Gastroesophageal sphincter (tissue), 4 donors: ENCODE measurements at regions not wholly inside any gene's neighbourhood (a gene's known extent, or its start where the extent isn't known, plus 50 kb on each side); places are given as distances from the start of the nearest gene placed in this dataset.

ENCODE experiments used
- ATAC-seq: fragments of 150-250 bp; one replicate; pipeline ENCODE4 v1.9.1; 2016; ENCODE audit warnings: mild to moderate bottlenecking, moderate library complexity
- H3K27ac ChIP-seq, 4 donors: fragments of 200-600 bp; sonication (generic) in 3 of 4; 1 replicate in 3 of 4; 2 replicates in 1 of 4; pipeline ENCODE4 v1.5.1; 2016 to 2019
- H3K27me3 ChIP-seq: fragments of 200-600 bp; sonication (generic); one replicate; pipeline ENCODE4 v1.5.1; 2019
- H3K36me3 ChIP-seq, 2 donors: fragments of 200-600 bp; sonication (generic); one replicate each; pipeline ENCODE4 v1.5.1; 2019; ENCODE audit warnings: control low read depth in 1 of 2
- H3K4me1 ChIP-seq, 3 donors: fragments of 200-600 bp; sonication (generic); 1 replicate in 2 of 3; 2 replicates in 1 of 3; pipeline ENCODE4 v1.5.1; 2016 to 2019; ENCODE audit warnings: control low read depth in 2 of 3
- H3K4me3 ChIP-seq, 2 donors: fragments of 200-600 bp; sonication (generic); one replicate each; pipeline ENCODE4 v1.5.1; 2019; ENCODE audit warnings: mild to moderate bottlenecking in 1 of 2, moderate library complexity in 1 of 2
- H3K9me3 ChIP-seq, 3 donors: fragments of 200-600 bp; sonication (generic); one replicate each; pipeline ENCODE4 v1.5.1; 2017 to 2019; ENCODE audit warnings: control low read depth in 2 of 3
- EP300 ChIP-seq: sonication (generic); formaldehyde crosslinking; IDR thresholded peaks from one replicate; pipeline ENCODE4 v1.6.1; 2017; ENCODE audit warnings: antibody characterized with exemption, mild to moderate bottlenecking
- POLR2A ChIP-seq, 2 donors: fragments of 450-650 bp; IDR thresholded peaks; one replicate each; pipeline ENCODE4 v1.6.1; 2017; ENCODE audit warnings: antibody characterized with exemption in 2 of 2, mild to moderate bottlenecking in 2 of 2, moderate library complexity in 1 of 2
- POLR2AphosphoS5 ChIP-seq: sonication (generic); formaldehyde crosslinking; IDR thresholded peaks from one replicate; pipeline ENCODE4 v1.6.1; 2017; ENCODE audit warnings: antibody characterized with exemption
- WGBS, 2 donors: methylation state at CpG; one replicate each; pipeline ENCODE4 v1.1.5; 2018; ENCODE audit warnings: low coverage in 1 of 2; 5-methylcytosine and 5-hydroxymethylcytosine counted together
- small RNA-seq, 4 donors: library from RNA; depleted of rRNA; stranded (forward); fragments of <200 nt; gene quantifications; one replicate each; pipeline ENCODE3, GENCODE V24; 2016
- TF ChIP-seq, protein P1 (sequence below), 4 experiments: fragments of 200-600 bp in 2 of 4; fragments of 450-650 bp in 2 of 4; sonication (generic) in 1 of 4; IDR thresholded peaks; one replicate each; pipeline ENCODE4 v1.5.1; 2017 to 2019; ENCODE audit warnings: antibody characterized with exemption in 4 of 4, mild to moderate bottlenecking in 2 of 4, moderate library complexity in 2 of 4

DNA sequence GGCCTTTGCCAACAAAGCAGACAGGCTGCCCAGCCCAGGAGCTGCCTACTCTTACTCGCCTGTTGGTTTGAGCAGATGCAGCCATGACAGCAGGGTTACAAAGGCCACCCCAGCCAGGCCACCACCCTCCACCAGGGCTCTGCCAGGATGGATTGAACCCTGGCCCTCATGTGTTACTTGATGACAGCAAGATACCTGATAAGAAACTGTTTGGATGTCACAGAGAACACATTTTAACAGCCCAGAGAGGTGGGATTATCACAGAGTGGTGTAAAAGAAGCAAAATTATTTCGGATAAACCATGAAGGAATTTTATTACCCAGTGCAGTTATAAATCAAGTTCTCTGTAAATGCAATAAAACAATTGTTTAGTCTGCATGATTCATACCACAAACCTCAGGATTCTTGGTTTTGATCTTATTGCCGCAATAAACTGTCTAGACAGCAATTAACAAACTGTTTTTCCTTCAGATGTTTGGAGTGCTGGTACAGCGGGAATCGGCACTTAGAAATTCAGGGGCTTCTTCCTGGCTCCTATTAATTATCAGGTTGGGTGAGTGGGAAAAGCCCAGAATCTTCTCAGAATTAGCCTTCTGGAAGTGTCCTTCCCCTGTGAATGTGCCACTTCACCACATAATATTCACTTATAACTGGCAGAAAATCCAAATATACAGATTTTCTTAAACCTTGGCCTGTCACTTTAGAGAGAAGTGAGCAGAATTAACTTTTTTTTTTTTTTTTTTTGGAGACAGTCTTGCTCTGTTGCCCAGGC lies 58.0 kb upstream of the SALL4 start:
- no peak for ATAC-seq
- TF ChIP-seq POLR2A (IDR thresholded peaks at IDR 0.05), result no peak
- no peak for TF ChIP-seq POLR2AphosphoS5
- no peak for TF ChIP-seq EP300
- TF ChIP-seq, protein P1, sequence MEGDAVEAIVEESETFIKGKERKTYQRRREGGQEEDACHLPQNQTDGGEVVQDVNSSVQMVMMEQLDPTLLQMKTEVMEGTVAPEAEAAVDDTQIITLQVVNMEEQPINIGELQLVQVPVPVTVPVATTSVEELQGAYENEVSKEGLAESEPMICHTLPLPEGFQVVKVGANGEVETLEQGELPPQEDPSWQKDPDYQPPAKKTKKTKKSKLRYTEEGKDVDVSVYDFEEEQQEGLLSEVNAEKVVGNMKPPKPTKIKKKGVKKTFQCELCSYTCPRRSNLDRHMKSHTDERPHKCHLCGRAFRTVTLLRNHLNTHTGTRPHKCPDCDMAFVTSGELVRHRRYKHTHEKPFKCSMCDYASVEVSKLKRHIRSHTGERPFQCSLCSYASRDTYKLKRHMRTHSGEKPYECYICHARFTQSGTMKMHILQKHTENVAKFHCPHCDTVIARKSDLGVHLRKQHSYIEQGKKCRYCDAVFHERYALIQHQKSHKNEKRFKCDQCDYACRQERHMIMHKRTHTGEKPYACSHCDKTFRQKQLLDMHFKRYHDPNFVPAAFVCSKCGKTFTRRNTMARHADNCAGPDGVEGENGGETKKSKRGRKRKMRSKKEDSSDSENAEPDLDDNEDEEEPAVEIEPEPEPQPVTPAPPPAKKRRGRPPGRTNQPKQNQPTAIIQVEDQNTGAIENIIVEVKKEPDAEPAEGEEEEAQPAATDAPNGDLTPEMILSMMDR (IDR thresholded peaks at IDR 0.05), result no peak
- WGBS, 2 donors, result 53 to 62% methylated on average over 4 of the region's 5 CpGs
- Histone ChIP-seq H3K9me3 (no peaks in the 10 kb centered on the region), H3K4me3 (no peak overlapping the region), H3K27me3 (peaks cover 19% of the 10 kb centered on the region), H3K27ac (no peak overlapping the region), H3K36me3 (no peaks in the 10 kb centered on the region), H3K4me1 (no peaks in the 10 kb centered on the region)

DNA sequence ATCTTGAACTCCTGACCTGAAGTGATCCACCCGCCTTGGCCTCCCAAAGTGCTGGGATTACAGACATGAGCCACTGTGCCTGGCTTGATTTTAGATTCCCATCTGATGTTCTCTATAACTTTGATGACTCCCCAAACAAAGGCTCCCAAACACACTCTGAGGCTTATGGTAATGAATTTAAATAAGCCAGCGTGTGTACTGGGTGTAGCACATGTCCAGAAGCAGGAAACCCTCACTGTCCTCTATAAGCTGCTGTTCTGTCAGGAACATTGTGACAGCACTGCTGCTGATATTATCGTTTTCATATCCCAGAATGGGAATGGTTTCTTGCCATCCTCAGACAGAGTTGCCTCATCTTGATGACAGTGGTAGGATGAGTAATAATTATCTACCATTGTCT lies 54.1 kb upstream of the SALL4 start:
- Histone ChIP-seq H3K9me3 (no peaks in the 10 kb centered on the region), H3K4me1 (no peaks in the 10 kb centered on the region), H3K36me3 (no peaks in the 10 kb centered on the region), H3K27me3 (peaks cover 9% of the 10 kb centered on the region), H3K27ac (no peak overlapping the region), H3K4me3 (no peak overlapping the region)
- TF ChIP-seq POLR2A (IDR thresholded peaks at IDR 0.05) (no peak), EP300 (no peak), POLR2AphosphoS5 (no peak)
- TF ChIP-seq, protein P1 (IDR thresholded peaks at IDR 0.05), result no peak
- ATAC-seq, result no peak
- 73 to 80% methylated on average over 2 to 3 of the region's 3 CpGs for WGBS, 2 donors

DNA sequence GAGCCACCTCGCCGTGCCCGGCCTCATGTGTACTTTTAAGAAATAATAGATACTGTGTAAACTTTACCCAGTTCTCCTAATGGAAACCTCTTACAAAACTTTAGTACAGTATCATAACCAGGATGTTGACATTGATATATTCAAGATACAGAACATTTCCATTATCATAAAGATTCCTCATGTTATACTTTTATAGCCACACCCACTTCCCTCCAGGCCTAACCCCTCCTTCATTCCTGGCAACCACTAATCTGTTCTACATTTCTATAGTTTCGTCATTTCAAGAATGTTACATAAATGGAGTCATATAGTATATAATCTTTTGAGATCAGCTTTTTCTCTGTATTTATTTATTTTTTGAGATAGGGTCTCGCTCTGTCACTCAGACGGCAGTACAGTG lies 52.6 kb upstream of the SALL4 start:
- 91 to 94% methylated on average over 6 of the region's 6 CpGs for WGBS, 2 donors
- Histone ChIP-seq H3K9me3 (no peaks in the 10 kb centered on the region), H3K36me3 (no peaks in the 10 kb centered on the region), H3K4me3 (no peak overlapping the region), H3K4me1 (no peaks in the 10 kb centered on the region), H3K27me3 (peaks cover 9% of the 10 kb centered on the region), H3K27ac (no peak overlapping the region)
- TF ChIP-seq POLR2AphosphoS5 (no peak), EP300 (no peak), POLR2A (IDR thresholded peaks at IDR 0.05) (no peak)
- TF ChIP-seq, protein P1 (IDR thresholded peaks at IDR 0.05), result no peak
- ATAC-seq, result no peak

Small RNAs in the stretch of these regions (small RNA-seq; reads per million reads assigned to genes)
- gene RNU6-347P (0 reads per million in 4 donors), gene RNU7-6P (0 reads per million in 4 donors)
